BE2C (cell line): ENCODE measurements at regions not wholly inside any gene's neighbourhood (a gene's known extent, or its start where the extent isn't known, plus 50 kb on each side); places are given as distances from the start of the nearest gene placed in this dataset.
"Not testable (repeated sequence)": the region's sequence is repeated elsewhere in the genome, so short reads cannot be mapped to it uniquely, and the experiment has no call there.

Experiments used
- DNase-seq: peaks from one replicate; pipeline ENCODE4 v3.0.0-alpha.2; 2020
- H3K27me3 ChIP-seq: fragments of 250-450 bp; sonication (Bioruptor Pico); 2 replicates; pipeline ENCODE4 v1.5.1; 2020; ENCODE audit warnings: mild to moderate bottlenecking
- H3K36me3 ChIP-seq: fragments of 250-450 bp; sonication (Bioruptor Pico); 2 replicates; pipeline ENCODE4 v1.5.1; 2020; ENCODE audit warnings: mild to moderate bottlenecking
- H3K4me1 ChIP-seq: fragments of 250-450 bp; sonication (Bioruptor Pico); 2 replicates; pipeline ENCODE4 v1.5.1; 2020
- H3K4me3 ChIP-seq: 2 replicates; pipeline ENCODE4 v1.5.1; 2011; ENCODE audit warnings: low read depth, low read length
- H3K9me3 ChIP-seq: fragments of 250-450 bp; sonication (Bioruptor Pico); 2 replicates; pipeline ENCODE4 v1.5.1; 2020
- CTCF ChIP-seq: IDR thresholded peaks from 2 replicates; pipeline ENCODE4 v1.5.1; 2012; ENCODE audit warnings: mild to moderate bottlenecking, low read depth, low read length

- no peak for TF ChIP-seq CTCF
- Histone ChIP-seq H3K36me3 (no peaks in the 10 kb centered on the region), H3K4me3 (no peak overlapping the region), H3K9me3 (no peaks in the 10 kb centered on the region), H3K4me1 (no peaks in the 10 kb centered on the region), H3K27me3 (no peaks in the 10 kb centered on the region)
- no peak for DNase-seq
Measured at GRCh38 chr6:139701003-139701402, 326.6 kb upstream of the CITED2 start.

GRCh38 chr6:139699911-139700310, 325.5 kb upstream of the CITED2 start:
- H3K4me3 ChIP-seq = no peak overlapping the region
- H3K27me3 ChIP-seq = no peaks in the 10 kb centered on the region
- H3K36me3 ChIP-seq = no peaks in the 10 kb centered on the region
- H3K4me1 ChIP-seq = no peaks in the 10 kb centered on the region
- no peak for DNase-seq
- H3K9me3 ChIP-seq = no peaks in the 10 kb centered on the region
- TF ChIP-seq CTCF = no peak

- no peak for TF ChIP-seq CTCF
- H3K4me1 ChIP-seq = no peaks in the 10 kb centered on the region
- no peaks in the 10 kb centered on the region for H3K36me3 ChIP-seq
- no peak overlapping the region for H3K4me3 ChIP-seq
- H3K9me3 ChIP-seq = no peaks in the 10 kb centered on the region
- no peaks in the 10 kb centered on the region for H3K27me3 ChIP-seq
- DNase-seq = no peak
Measured at GRCh38 chr6:139699335-139699734, 324.9 kb upstream of the CITED2 start.

- Histone ChIP-seq H3K9me3 (no peaks in the 10 kb centered on the region), H3K4me3 (no peak overlapping the region), H3K4me1 (no peaks in the 10 kb centered on the region), H3K27me3 (no peaks in the 10 kb centered on the region), H3K36me3 (no peaks in the 10 kb centered on the region)
- no peak for TF ChIP-seq CTCF
- no peak for DNase-seq
Measured at GRCh38 chr6:139698526-139699176, 324.2 kb upstream of the CITED2 start.

GRCh38 chr6:139697856-139698255, 323.4 kb upstream of the CITED2 start:
- not testable (repeated sequence) for H3K9me3 ChIP-seq, H3K36me3 ChIP-seq, H3K4me3 ChIP-seq, H3K27me3 ChIP-seq, H3K4me1 ChIP-seq, DNase-seq

GRCh38 chr6:139696991-139697390, 322.5 kb upstream of the CITED2 start:
- not testable (repeated sequence) for H3K9me3 ChIP-seq, H3K4me3 ChIP-seq, H3K4me1 ChIP-seq, H3K27me3 ChIP-seq, H3K36me3 ChIP-seq, DNase-seq

GRCh38 chr6:139695361-139695760, 320.9 kb upstream of the CITED2 start:
- no peak for TF ChIP-seq CTCF
- Histone ChIP-seq H3K27me3 (no peaks in the 10 kb centered on the region), H3K36me3 (no peaks in the 10 kb centered on the region), H3K4me1 (no peaks in the 10 kb centered on the region), H3K4me3 (no peak overlapping the region), H3K9me3 (no peaks in the 10 kb centered on the region)
- DNase-seq = no peak
